ENCODE measurements at regions not wholly inside any gene's neighbourhood (a gene's known extent, or its start where the extent isn't known, plus 50 kb on each side); places are given as distances from the start of the nearest gene placed in this dataset.

- Histone ChIP-seq H3K4me2 (no peak overlapping the region), H3K36me3 (ENCODE audit: insufficient read depth) (no peaks in the 10 kb centered on the region; the same call in 1 of the 2 replicates), H3K27me3 (ENCODE audit: insufficient read depth) (no peaks in the 10 kb centered on the region), H3K4me3 (no peak overlapping the region), H3K4me1 (ENCODE audit: insufficient read depth) (no peaks in the 10 kb centered on the region), H2AFZ (no peak overlapping the region), H3F3A (replicated peaks; ENCODE audit: low read depth) (no peaks in the 10 kb centered on the region), H3K27ac (ENCODE audit: low read depth) (no peak overlapping the region), H4K20me1 (replicated peaks; ENCODE audit: insufficient read depth) (no peaks in the 10 kb centered on the region), H3K9me2 (ENCODE audit: insufficient read depth) (no peaks in the 10 kb centered on the region; the same call in 1 of the 2 replicates), H3K79me2 (replicated peaks; ENCODE audit: insufficient read depth) (no peaks in the 10 kb centered on the region)
- peaks cover 3% of the 10 kb centered on the region for H3K27me3 Mint-ChIP-seq (ENCODE audit: insufficient read depth, low read depth, poor library complexity)
- DNase-seq (ENCODE audit: low spot score) = no peak
- no peak for ATAC-seq
- H3K36me3 Mint-ChIP-seq (ENCODE audit: low read depth) = peaks cover 28% of the 10 kb centered on the region
- no peak overlapping the region for H3K4me3 Mint-ChIP-seq
- TF ChIP-seq NANOG (IDR thresholded peaks at IDR 0.05; ENCODE audit: borderline replicate concordance) (no peak), STAT1 (IDR thresholded peaks at IDR 0.05; ENCODE audit: unreplicated experiment) (no peak), POLR2AphosphoS5 (IDR thresholded peaks at IDR 0.05; ENCODE audit: low read depth) (no peak), ETS1 (IDR thresholded peaks at IDR 0.05) (no peak), EZH2phosphoT487 (IDR thresholded peaks at IDR 0.05; ENCODE audit: unreplicated experiment) (no peak), CTCF (conservative IDR thresholded peaks at IDR 0.05; ENCODE audit: low read depth in 2 of 2) (no peak), EZH2 (IDR thresholded peaks at IDR 0.05; ENCODE audit: low read depth, unreplicated experiment) (no peak), CREB1 (CRISPR knock-in tag; IDR thresholded peaks at IDR 0.05; ENCODE audit: low read depth) (no peak)
- H3K4me1 Mint-ChIP-seq = no peaks in the 10 kb centered on the region
- no peak overlapping the region for H3K27ac Mint-ChIP-seq
- H3K9me3 Mint-ChIP-seq = peaks cover 37% of the 10 kb centered on the region
Measured at GRCh38 chr1:233443040-233443760, 115.7 kb downstream of the MAP3K21 start.

DNA sequence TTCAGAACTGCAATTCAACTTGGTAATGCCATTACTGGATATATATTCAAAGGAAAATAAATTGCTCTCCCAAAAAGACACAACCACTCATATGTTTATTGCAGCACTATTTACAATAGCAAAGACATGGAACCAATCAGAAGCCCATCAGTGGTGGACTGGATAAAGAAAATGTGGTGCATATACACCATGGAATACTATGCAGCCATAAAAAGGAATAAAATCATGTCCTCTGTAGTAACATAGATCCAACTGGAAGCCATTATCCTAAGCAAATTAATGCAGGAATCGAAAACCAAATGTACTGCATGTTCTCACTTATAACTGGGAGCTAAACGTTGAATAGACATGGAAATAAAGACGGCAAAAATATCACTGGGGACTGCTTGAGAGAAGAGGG, 117.0 kb downstream of the MAP3K21 start:
- Histone ChIP-seq H3K4me1 (ENCODE audit: insufficient read depth) (no peaks in the 10 kb centered on the region), H3K4me2 (no peak overlapping the region)
- H3K9me3 Mint-ChIP-seq = peaks cover 40% of the 10 kb centered on the region
- TF ChIP-seq EZH2phosphoT487 (IDR thresholded peaks at IDR 0.05; ENCODE audit: unreplicated experiment) = no peak
- TF ChIP-seq, protein P1, sequence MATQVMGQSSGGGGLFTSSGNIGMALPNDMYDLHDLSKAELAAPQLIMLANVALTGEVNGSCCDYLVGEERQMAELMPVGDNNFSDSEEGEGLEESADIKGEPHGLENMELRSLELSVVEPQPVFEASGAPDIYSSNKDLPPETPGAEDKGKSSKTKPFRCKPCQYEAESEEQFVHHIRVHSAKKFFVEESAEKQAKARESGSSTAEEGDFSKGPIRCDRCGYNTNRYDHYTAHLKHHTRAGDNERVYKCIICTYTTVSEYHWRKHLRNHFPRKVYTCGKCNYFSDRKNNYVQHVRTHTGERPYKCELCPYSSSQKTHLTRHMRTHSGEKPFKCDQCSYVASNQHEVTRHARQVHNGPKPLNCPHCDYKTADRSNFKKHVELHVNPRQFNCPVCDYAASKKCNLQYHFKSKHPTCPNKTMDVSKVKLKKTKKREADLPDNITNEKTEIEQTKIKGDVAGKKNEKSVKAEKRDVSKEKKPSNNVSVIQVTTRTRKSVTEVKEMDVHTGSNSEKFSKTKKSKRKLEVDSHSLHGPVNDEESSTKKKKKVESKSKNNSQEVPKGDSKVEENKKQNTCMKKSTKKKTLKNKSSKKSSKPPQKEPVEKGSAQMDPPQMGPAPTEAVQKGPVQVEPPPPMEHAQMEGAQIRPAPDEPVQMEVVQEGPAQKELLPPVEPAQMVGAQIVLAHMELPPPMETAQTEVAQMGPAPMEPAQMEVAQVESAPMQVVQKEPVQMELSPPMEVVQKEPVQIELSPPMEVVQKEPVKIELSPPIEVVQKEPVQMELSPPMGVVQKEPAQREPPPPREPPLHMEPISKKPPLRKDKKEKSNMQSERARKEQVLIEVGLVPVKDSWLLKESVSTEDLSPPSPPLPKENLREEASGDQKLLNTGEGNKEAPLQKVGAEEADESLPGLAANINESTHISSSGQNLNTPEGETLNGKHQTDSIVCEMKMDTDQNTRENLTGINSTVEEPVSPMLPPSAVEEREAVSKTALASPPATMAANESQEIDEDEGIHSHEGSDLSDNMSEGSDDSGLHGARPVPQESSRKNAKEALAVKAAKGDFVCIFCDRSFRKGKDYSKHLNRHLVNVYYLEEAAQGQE (IDR thresholded peaks at IDR 0.05; ENCODE audit: unreplicated experiment) = no peak
- TF ChIP-seq ZNF114 (CRISPR knock-in tag; IDR thresholded peaks at IDR 0.05) = no peak
- no peak for TF ChIP-seq CREB1 (CRISPR knock-in tag; IDR thresholded peaks at IDR 0.05; ENCODE audit: low read depth)

More for the DNA sequence above, 117.0 kb downstream of the MAP3K21 start:
- no peaks in the 10 kb centered on the region for H3K27me3 ChIP-seq (ENCODE audit: insufficient read depth)
- no peaks in the 10 kb centered on the region; the same call in 1 of the 2 replicates for H3K36me3 ChIP-seq (ENCODE audit: insufficient read depth)
- H3K27ac ChIP-seq (ENCODE audit: low read depth) = no peak overlapping the region
- H3K79me2 ChIP-seq (replicated peaks; ENCODE audit: insufficient read depth) = no peaks in the 10 kb centered on the region
- no peak for ATAC-seq
- no peak overlapping the region for H3K4me3 ChIP-seq
- H3K36me3 Mint-ChIP-seq (ENCODE audit: low read depth) = peaks cover 28% of the 10 kb centered on the region
- H3K4me3 Mint-ChIP-seq = no peak overlapping the region
- no peak overlapping the region for H2AFZ ChIP-seq
- no peak overlapping the region for H3K27ac Mint-ChIP-seq
- no peaks in the 10 kb centered on the region for H3K4me1 Mint-ChIP-seq
- no peaks in the 10 kb centered on the region for H3F3A ChIP-seq (replicated peaks; ENCODE audit: low read depth)
- DNase-seq (ENCODE audit: low spot score) = no peak
- H4K20me1 ChIP-seq (replicated peaks; ENCODE audit: insufficient read depth) = no peaks in the 10 kb centered on the region
- peaks cover 9% of the 10 kb centered on the region; the same call in 1 of the 2 replicates for H3K9me2 ChIP-seq (ENCODE audit: insufficient read depth)
- H3K27me3 Mint-ChIP-seq (ENCODE audit: insufficient read depth, low read depth, poor library complexity) = peaks cover 3% of the 10 kb centered on the region

Measured in GM23338 (cell line).